Keratinocyte (primary cell): ENCODE measurements at regions not wholly inside any gene's neighbourhood (a gene's known extent, or its start where the extent isn't known, plus 50 kb on each side); places are given as distances from the start of the nearest gene placed in this dataset.

Source experiments
- DNase-seq: peaks from one replicate; pipeline ENCODE4 v3.0.0-alpha.2; 2011; ENCODE audit warnings: low read depth, missing footprints, low spot score
- FAIRE-seq: peaks from 2 replicates; lab custom pipeline; 2011; peaks lifted over from hg19 to GRCh38; lab: Jason Lieb, UNC
- H2AFZ ChIP-seq: 2 replicates; pipeline ENCODE4 v1.6.0; 2012; ENCODE audit warnings: low read length, control low read depth, inconsistent platforms; ENCODE audit not compliant: control insufficient read depth
- H3K27ac ChIP-seq: 2 replicates; pipeline ENCODE4 v1.5.1; 2011; ENCODE audit warnings: low read length; ENCODE audit not compliant: control insufficient read depth, insufficient read depth
- H3K27me3 ChIP-seq: 3 replicates; pipeline ENCODE4 v1.6.0; 2011; ENCODE audit warnings: low read length; ENCODE audit not compliant: control insufficient read depth, insufficient read depth; ENCODE audit errors: extremely low read depth
- H3K36me3 ChIP-seq, 2 experiments: 2 replicates in 1 of 2; 3 replicates in 1 of 2; pipeline ENCODE4 v1.5.1; 2011; ENCODE audit warnings: low read length in 2 of 2, mild to moderate bottlenecking in 1 of 2; ENCODE audit not compliant: control insufficient read depth in 2 of 2, insufficient read depth in 2 of 2; ENCODE audit errors: extremely low read depth in 1 of 2
- H3K4me1 ChIP-seq: 3 replicates; pipeline ENCODE4 v1.5.1; 2011; ENCODE audit warnings: low read length; ENCODE audit not compliant: control insufficient read depth, insufficient read depth; ENCODE audit errors: extremely low read depth
- H3K4me2 ChIP-seq: 3 replicates; pipeline ENCODE4 v1.6.0; 2011; ENCODE audit warnings: low read depth, low read length; ENCODE audit not compliant: control insufficient read depth, insufficient read depth; ENCODE audit errors: extremely low read depth
- H3K4me3 ChIP-seq, 3 experiments: fragments of 200-600 bp in 1 of 3; sonication (generic) in 1 of 3; 2 replicates in 2 of 3; 3 replicates in 1 of 3; pipeline ENCODE4 v1.5.1; 2011 to 2016; ENCODE audit warnings: low read length in 3 of 3, mild to moderate bottlenecking in 3 of 3, control low read depth in 2 of 3, inconsistent platforms in 1 of 3, low read depth in 1 of 3, mixed read lengths in 1 of 3, mixed run types in 1 of 3, moderate library complexity in 1 of 3; ENCODE audit not compliant: control insufficient read depth in 2 of 3, insufficient read depth in 2 of 3; ENCODE audit errors: extremely low read depth in 1 of 3
- H3K79me2 ChIP-seq: 2 replicates; pipeline ENCODE4 v1.6.0; 2012; ENCODE audit warnings: low read length; ENCODE audit not compliant: control insufficient read depth, insufficient read depth
- H3K9ac ChIP-seq: 3 replicates; pipeline ENCODE4 v1.6.0; 2011; ENCODE audit warnings: low read length; ENCODE audit not compliant: control insufficient read depth, insufficient read depth; ENCODE audit errors: extremely low read depth
- H3K9me1 ChIP-seq: 3 replicates; pipeline ENCODE4 v1.6.0; 2011; ENCODE audit warnings: low read length; ENCODE audit not compliant: control insufficient read depth, insufficient read depth; ENCODE audit errors: extremely low read depth
- H3K9me3 ChIP-seq: 2 replicates; pipeline ENCODE4 v1.5.1; 2012; ENCODE audit warnings: low read depth, low read length; ENCODE audit not compliant: control insufficient read depth
- H4K20me1 ChIP-seq: 3 replicates; pipeline ENCODE4 v1.6.0; 2011; ENCODE audit warnings: low read length; ENCODE audit not compliant: control insufficient read depth, insufficient read depth; ENCODE audit errors: extremely low read depth
- EZH2 ChIP-seq: IDR thresholded peaks from one replicate; pipeline ENCODE4 v1.6.1; 2012; ENCODE audit warnings: inconsistent platforms, mild to moderate bottlenecking, low read length, moderate library complexity
- dilution Hi-C: fragments of 300-500 bp; cut with MboI; formaldehyde crosslinking; loops from one replicate; pipeline ENCODE4 v1.7.0; 2020; ENCODE audit warnings: low sequenced_read_pairs; ENCODE audit not compliant: extremely low pct_ligation_motif_present
- TF ChIP-seq, protein P1 (sequence below), 3 experiments: IDR thresholded peaks in 1 of 3; conservative IDR thresholded peaks in 1 of 3; optimal IDR thresholded peaks in 1 of 3; 2 replicates in 2 of 3; 3 replicates in 1 of 3; pipeline versions ENCODE3 to v1.5.1; 2011; ENCODE audit warnings: low read length in 3 of 3, mild to moderate bottlenecking in 3 of 3, moderate library complexity in 2 of 3, control low read depth in 1 of 3, inconsistent platforms in 1 of 3; ENCODE audit not compliant: insufficient read depth in 2 of 3; ENCODE audit errors: extremely low read depth in 1 of 3

- FAIRE-seq: no peak
- dilution Hi-C loops: no loop called here
Observed at GRCh38 chr10:6953271-6953801, 373.3 kb upstream of the PRKCQ start.

GRCh38 chr10:6951732-6952131 lies 371.7 kb upstream of the PRKCQ start:
- DNase-seq (no peak), FAIRE-seq (no peak)
- H3K27ac ChIP-seq: no peak overlapping the region
- no peak overlapping the region for H3K4me3 ChIP-seq
- dilution Hi-C loops: no loop called here
- H3K79me2 ChIP-seq: no peaks in the 10 kb centered on the region
- TF ChIP-seq, protein P1, sequence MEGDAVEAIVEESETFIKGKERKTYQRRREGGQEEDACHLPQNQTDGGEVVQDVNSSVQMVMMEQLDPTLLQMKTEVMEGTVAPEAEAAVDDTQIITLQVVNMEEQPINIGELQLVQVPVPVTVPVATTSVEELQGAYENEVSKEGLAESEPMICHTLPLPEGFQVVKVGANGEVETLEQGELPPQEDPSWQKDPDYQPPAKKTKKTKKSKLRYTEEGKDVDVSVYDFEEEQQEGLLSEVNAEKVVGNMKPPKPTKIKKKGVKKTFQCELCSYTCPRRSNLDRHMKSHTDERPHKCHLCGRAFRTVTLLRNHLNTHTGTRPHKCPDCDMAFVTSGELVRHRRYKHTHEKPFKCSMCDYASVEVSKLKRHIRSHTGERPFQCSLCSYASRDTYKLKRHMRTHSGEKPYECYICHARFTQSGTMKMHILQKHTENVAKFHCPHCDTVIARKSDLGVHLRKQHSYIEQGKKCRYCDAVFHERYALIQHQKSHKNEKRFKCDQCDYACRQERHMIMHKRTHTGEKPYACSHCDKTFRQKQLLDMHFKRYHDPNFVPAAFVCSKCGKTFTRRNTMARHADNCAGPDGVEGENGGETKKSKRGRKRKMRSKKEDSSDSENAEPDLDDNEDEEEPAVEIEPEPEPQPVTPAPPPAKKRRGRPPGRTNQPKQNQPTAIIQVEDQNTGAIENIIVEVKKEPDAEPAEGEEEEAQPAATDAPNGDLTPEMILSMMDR (optimal IDR thresholded peaks at IDR 0.05 in 1 of 3, IDR thresholded peaks at IDR 0.05 in 1 of 3, conservative IDR thresholded peaks at IDR 0.05 in 1 of 3; ENCODE audit: extremely low read depth in 1 of 3, insufficient read depth in 2 of 3, low read length in 3 of 3): no peak
- TF ChIP-seq EZH2: no peak
- H4K20me1 ChIP-seq: no peaks in the 10 kb centered on the region
- H3K9ac ChIP-seq: no peak overlapping the region
- no peaks in the 10 kb centered on the region for H3K27me3 ChIP-seq
- H3K9me1 ChIP-seq: no peaks in the 10 kb centered on the region
- H2AFZ ChIP-seq: no peak overlapping the region
- no peak overlapping the region for H3K4me2 ChIP-seq
- no peaks in the 10 kb centered on the region for H3K4me1 ChIP-seq
- H3K9me3 ChIP-seq: no peaks in the 10 kb centered on the region
- no peaks in the 10 kb centered on the region for H3K36me3 ChIP-seq

More at GRCh38 chr10:6953271-6953801, 373.3 kb upstream of the PRKCQ start:
- Histone ChIP-seq H3K9me3 (no peaks in the 10 kb centered on the region), H3K9ac (no peak overlapping the region), H2AFZ (no peak overlapping the region), H3K4me2 (no peak overlapping the region), H3K4me1 (no peaks in the 10 kb centered on the region), H4K20me1 (no peaks in the 10 kb centered on the region), H3K27ac (no peak overlapping the region), H3K36me3 (no peaks in the 10 kb centered on the region), H3K27me3 (no peaks in the 10 kb centered on the region), H3K9me1 (no peaks in the 10 kb centered on the region), H3K4me3 (no peak overlapping the region), H3K79me2 (no peaks in the 10 kb centered on the region)
- no peak for DNase-seq
- TF ChIP-seq, protein P1 (optimal IDR thresholded peaks at IDR 0.05 in 1 of 3, IDR thresholded peaks at IDR 0.05 in 1 of 3, conservative IDR thresholded peaks at IDR 0.05 in 1 of 3; ENCODE audit: extremely low read depth in 1 of 3, insufficient read depth in 2 of 3, low read length in 3 of 3): no peak
- TF ChIP-seq EZH2: no peak
